CD14-positive monocyte (primary cell): ENCODE measurements at regions not wholly inside any gene's neighbourhood (a gene's known extent, or its start where the extent isn't known, plus 50 kb on each side); places are given as distances from the start of the nearest gene placed in this dataset.
"Not testable (repeated sequence)": the region's sequence is repeated elsewhere in the genome, so short reads cannot be mapped to it uniquely, and the experiment has no call there.

Experiments
- DNase-seq, 3 donors: peaks; one replicate each; pipeline ENCODE4 v3.0.0-alpha.2; 2011 to 2022
- H2AFZ ChIP-seq: 2 replicates; pipeline ENCODE4 v1.6.0; 2012; ENCODE audit warnings: mild to moderate bottlenecking, low read depth, low read length, inconsistent platforms; ENCODE audit not compliant: insufficient read depth, poor library complexity, severe bottlenecking
- H3K27ac ChIP-seq, 2 donors: 1 replicate in 1 of 2; 2 replicates in 1 of 2; pipeline ENCODE4 v1.5.1; 2012 to 2013; ENCODE audit warnings: low read length in 2 of 2, control low read depth in 1 of 2, inconsistent platforms in 1 of 2, low read depth in 1 of 2, mild to moderate bottlenecking in 1 of 2
- H3K27me3 ChIP-seq, 2 donors: one replicate each; pipeline versions ENCODE4 v1.6.0 to v1.6.1; 2011 to 2013; ENCODE audit warnings: low read length in 2 of 2; ENCODE audit not compliant: control insufficient read depth in 2 of 2, insufficient read depth in 2 of 2
- H3K36me3 ChIP-seq, 2 donors: replicated peaks in 1 of 2; 1 replicate in 1 of 2; 2 replicates in 1 of 2; pipeline versions ENCODE4 v1.5.1 to v1.6.1; 2012 to 2013; ENCODE audit warnings: low read length in 2 of 2, control low read depth in 1 of 2, inconsistent platforms in 1 of 2, mild to moderate bottlenecking in 1 of 2; ENCODE audit not compliant: insufficient read depth in 2 of 2, control insufficient read depth in 1 of 2
- H3K4me1 ChIP-seq, 2 donors: 1 replicate in 1 of 2; 2 replicates in 1 of 2; pipeline versions ENCODE4 v1.5.1 to v1.6.1; 2012 to 2013; ENCODE audit warnings: low read length in 2 of 2, control low read depth in 1 of 2, inconsistent platforms in 1 of 2, mild to moderate bottlenecking in 1 of 2, moderate library complexity in 1 of 2; ENCODE audit not compliant: insufficient read depth in 2 of 2, control insufficient read depth in 1 of 2
- H3K4me2 ChIP-seq: replicated peaks from 2 replicates; pipeline ENCODE3; 2012; ENCODE audit warnings: low read length, moderate library complexity, mild to moderate bottlenecking; ENCODE audit not compliant: poor library complexity, severe bottlenecking; ENCODE audit errors: extremely low read depth
- H3K4me3 ChIP-seq, 3 experiments: fragments of 200-600 bp in 1 of 3; sonication (generic) in 1 of 3; replicated peaks in 1 of 3; 1 replicate in 2 of 3; 2 replicates in 1 of 3; pipeline ENCODE4 v1.5.1; 2011 to 2013; ENCODE audit warnings: low read length in 3 of 3, mild to moderate bottlenecking in 3 of 3, control low read depth in 2 of 3, low read depth in 2 of 3, inconsistent platforms in 1 of 3, moderate library complexity in 1 of 3
- H3K79me2 ChIP-seq: 2 replicates; pipeline ENCODE4 v1.6.0; 2012; ENCODE audit warnings: mild to moderate bottlenecking, control low read depth, inconsistent platforms, low read length, moderate library complexity; ENCODE audit not compliant: insufficient read depth
- H3K9ac ChIP-seq: 2 replicates; pipeline ENCODE4 v1.6.0; 2017; ENCODE audit warnings: low read length, mild to moderate bottlenecking; ENCODE audit not compliant: insufficient read depth, poor library complexity, severe bottlenecking
- H3K9me3 ChIP-seq, 2 donors: replicated peaks in 1 of 2; 1 replicate in 1 of 2; 2 replicates in 1 of 2; pipeline versions ENCODE4 v1.5.1 to v1.6.1; 2012 to 2013; ENCODE audit warnings: low read length in 2 of 2, control low read depth in 1 of 2; ENCODE audit not compliant: control insufficient read depth in 1 of 2, insufficient read depth in 1 of 2
- H4K20me1 ChIP-seq: 2 replicates; pipeline ENCODE4 v1.6.0; 2012; ENCODE audit warnings: mild to moderate bottlenecking, low read length, control low read depth, moderate library complexity; ENCODE audit not compliant: insufficient read depth
- H3K27ac Mint-ChIP-seq, 7 donors: one replicate each; pipeline ENCODE4 v1.8.0; 2020; ENCODE audit warnings: mild to moderate bottlenecking in 7 of 7, mixed read lengths in 7 of 7, moderate library complexity in 6 of 7, inconsistent platforms in 2 of 7
- H3K27me3 Mint-ChIP-seq, 3 donors: one replicate each; pipeline ENCODE4 v1.8.0; 2021 to 2022; ENCODE audit warnings: low read depth in 3 of 3, mild to moderate bottlenecking in 3 of 3, mixed read lengths in 3 of 3, moderate library complexity in 3 of 3, inconsistent platforms in 1 of 3
- H3K36me3 Mint-ChIP-seq, 2 donors: one replicate each; pipeline ENCODE4 v1.8.0; 2020; ENCODE audit warnings: mixed read lengths in 2 of 2, inconsistent platforms in 1 of 2, mild to moderate bottlenecking in 1 of 2
- H3K4me1 Mint-ChIP-seq: one replicate; pipeline ENCODE4 v1.8.0; 2020; ENCODE audit warnings: mild to moderate bottlenecking, mixed read lengths
- H3K4me3 Mint-ChIP-seq, 2 donors: one replicate each; pipeline ENCODE4 v1.8.0; 2020; ENCODE audit warnings: mild to moderate bottlenecking in 2 of 2, mixed read lengths in 2 of 2, moderate library complexity in 1 of 2
- H3K9me3 Mint-ChIP-seq, 7 donors: one replicate each; pipeline ENCODE4 v1.8.0; 2020 to 2022; ENCODE audit warnings: mixed read lengths in 7 of 7, mild to moderate bottlenecking in 6 of 7, moderate library complexity in 6 of 7, inconsistent platforms in 2 of 7
- WGBS: methylation state at CpG from one replicate; pipeline ENCODE4 v1.1.5; 2013; ENCODE audit warnings: missing lambda C conversion rate; ENCODE audit not compliant: insufficient coverage; 5-methylcytosine and 5-hydroxymethylcytosine counted together
- intact Hi-C, 2 donors: fragments of 100-400 bp; cut with micrococcal nuclease; formaldehyde crosslinking; loops; one replicate each; pipeline versions ENCODE4 v1.15.0 to v1.15.1; 2023
- TF ChIP-seq, protein P1 (sequence below): fragments of 200-600 bp; IDR thresholded peaks from one replicate; pipeline ENCODE4 v1.8.0; 2022; ENCODE audit warnings: antibody characterized with exemption, mild to moderate bottlenecking

DNA sequence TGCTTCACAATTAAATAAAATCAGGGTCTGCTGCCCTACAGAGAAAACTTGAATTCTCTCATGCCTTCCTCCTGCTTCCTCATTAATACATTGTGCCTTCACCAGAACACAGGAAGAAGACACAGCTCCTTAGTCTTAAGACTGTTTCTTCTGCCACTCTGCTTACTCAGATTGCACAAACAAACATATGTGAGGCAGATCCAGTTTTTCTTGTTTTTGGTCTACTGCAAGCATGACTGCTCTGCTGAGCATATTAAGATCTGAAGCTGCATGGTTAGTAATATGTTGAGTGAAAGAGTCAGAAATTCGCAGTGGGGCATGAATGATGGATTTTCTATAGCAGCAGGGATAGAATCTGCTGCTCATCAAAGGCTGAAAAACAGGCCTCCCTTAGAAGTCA is 321.1 kb upstream of the STXBP6 start:
- WGBS: 80% methylated on average over 1 of the region's 1 CpG
- intact Hi-C loops: no loop called here
- TF ChIP-seq, protein P1, sequence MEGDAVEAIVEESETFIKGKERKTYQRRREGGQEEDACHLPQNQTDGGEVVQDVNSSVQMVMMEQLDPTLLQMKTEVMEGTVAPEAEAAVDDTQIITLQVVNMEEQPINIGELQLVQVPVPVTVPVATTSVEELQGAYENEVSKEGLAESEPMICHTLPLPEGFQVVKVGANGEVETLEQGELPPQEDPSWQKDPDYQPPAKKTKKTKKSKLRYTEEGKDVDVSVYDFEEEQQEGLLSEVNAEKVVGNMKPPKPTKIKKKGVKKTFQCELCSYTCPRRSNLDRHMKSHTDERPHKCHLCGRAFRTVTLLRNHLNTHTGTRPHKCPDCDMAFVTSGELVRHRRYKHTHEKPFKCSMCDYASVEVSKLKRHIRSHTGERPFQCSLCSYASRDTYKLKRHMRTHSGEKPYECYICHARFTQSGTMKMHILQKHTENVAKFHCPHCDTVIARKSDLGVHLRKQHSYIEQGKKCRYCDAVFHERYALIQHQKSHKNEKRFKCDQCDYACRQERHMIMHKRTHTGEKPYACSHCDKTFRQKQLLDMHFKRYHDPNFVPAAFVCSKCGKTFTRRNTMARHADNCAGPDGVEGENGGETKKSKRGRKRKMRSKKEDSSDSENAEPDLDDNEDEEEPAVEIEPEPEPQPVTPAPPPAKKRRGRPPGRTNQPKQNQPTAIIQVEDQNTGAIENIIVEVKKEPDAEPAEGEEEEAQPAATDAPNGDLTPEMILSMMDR: no peak
- Histone ChIP-seq H3K36me3 (no peaks in the 10 kb centered on the region), H3K9ac (no peak overlapping the region), H3K4me2 (no peak overlapping the region), H3K4me1 (no peaks in the 10 kb centered on the region), H3K27ac (no peak overlapping the region), H2AFZ (no peak overlapping the region), H3K9me3 (peaks cover 0 to 10% of the 10 kb centered on the region in 2 donors), H3K4me3 (no peak overlapping the region), H3K27me3 (no peaks in the 10 kb centered on the region), H3K79me2 (no peaks in the 10 kb centered on the region), H4K20me1 (no peaks in the 10 kb centered on the region)
- Mint-ChIP-seq H3K36me3 (no peaks in the 10 kb centered on the region), H3K4me3 (no peak overlapping the region), H3K4me1 (no peaks in the 10 kb centered on the region), H3K27me3 (no peaks in the 10 kb centered on the region), H3K9me3 (peaks cover 0 to 22% (median 9%) of the 10 kb centered on the region in 7 donors), H3K27ac (no peak overlapping the region)
- no peak for DNase-seq

DNA sequence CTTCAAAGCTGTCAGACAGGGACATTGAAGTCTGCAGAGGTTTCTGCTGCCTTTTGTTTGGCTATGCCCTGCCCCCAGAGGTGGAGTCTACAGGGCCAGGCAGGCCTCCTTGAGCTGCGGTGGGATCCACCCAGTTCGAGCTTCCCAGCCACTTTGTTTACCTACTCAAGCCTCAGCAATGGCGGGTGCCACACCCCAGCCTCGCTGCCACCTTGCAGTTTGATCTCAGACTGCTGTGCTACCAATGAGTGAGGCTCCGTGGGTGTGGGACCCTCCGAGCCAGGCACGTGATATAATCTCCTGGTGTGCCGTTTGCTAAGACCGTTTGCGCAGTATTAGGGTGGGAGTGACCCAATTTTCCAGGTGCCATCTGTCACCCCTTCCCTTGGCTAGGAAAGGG is 320.1 kb upstream of the STXBP6 start:
- H3K27me3 Mint-ChIP-seq, H3K27ac Mint-ChIP-seq, H3K9ac ChIP-seq, H3K79me2 ChIP-seq, H2AFZ ChIP-seq, H3K36me3 Mint-ChIP-seq, H3K36me3 ChIP-seq, H3K27me3 ChIP-seq, DNase-seq, H4K20me1 ChIP-seq, H3K4me3 ChIP-seq, H3K4me3 Mint-ChIP-seq, H3K27ac ChIP-seq, intact Hi-C loops, H3K4me1 Mint-ChIP-seq, H3K4me1 ChIP-seq, H3K4me2 ChIP-seq: not testable (repeated sequence)
- H3K9me3 Mint-ChIP-seq: peaks cover 0 to 24% (median 11%) of the 10 kb centered on the region in 7 donors
- peaks cover 0 to 10% of the 10 kb centered on the region in 2 donors for H3K9me3 ChIP-seq
- WGBS: 89% methylated on average over 6 of the region's 10 CpGs
